ENCODE measurements at regions not wholly inside any gene's neighbourhood (a gene's known extent, or its start where the extent isn't known, plus 50 kb on each side); places are given as distances from the start of the nearest gene placed in this dataset.

DNA sequence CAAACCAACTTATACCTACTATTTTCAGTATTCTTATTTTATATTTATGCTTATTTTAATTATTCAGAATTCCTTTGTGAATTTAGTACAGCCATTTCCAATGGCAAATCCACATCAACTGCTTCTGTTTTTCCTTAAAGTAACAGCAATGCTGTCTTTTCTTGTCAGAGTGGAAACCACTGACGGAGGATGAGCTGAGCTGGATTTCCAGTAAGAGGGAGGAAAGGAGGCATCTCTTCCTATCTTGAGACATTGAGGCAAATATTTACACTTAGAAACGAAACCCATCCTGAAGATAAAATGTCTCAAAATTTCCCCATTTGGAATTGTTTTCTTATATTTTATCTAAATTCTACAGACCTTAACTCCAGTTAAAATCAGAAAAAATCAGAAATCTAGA, 66.1 kb upstream of the SLC44A3 start:
- TF ChIP-seq POLR2AphosphoS5 (IDR thresholded peaks at IDR 0.05; ENCODE audit: low read depth, low read length) (no peak), TCF7L2 (IDR thresholded peaks at IDR 0.05; ENCODE audit: low read depth, low read length) (no peak)
- TF ChIP-seq, protein P1, sequence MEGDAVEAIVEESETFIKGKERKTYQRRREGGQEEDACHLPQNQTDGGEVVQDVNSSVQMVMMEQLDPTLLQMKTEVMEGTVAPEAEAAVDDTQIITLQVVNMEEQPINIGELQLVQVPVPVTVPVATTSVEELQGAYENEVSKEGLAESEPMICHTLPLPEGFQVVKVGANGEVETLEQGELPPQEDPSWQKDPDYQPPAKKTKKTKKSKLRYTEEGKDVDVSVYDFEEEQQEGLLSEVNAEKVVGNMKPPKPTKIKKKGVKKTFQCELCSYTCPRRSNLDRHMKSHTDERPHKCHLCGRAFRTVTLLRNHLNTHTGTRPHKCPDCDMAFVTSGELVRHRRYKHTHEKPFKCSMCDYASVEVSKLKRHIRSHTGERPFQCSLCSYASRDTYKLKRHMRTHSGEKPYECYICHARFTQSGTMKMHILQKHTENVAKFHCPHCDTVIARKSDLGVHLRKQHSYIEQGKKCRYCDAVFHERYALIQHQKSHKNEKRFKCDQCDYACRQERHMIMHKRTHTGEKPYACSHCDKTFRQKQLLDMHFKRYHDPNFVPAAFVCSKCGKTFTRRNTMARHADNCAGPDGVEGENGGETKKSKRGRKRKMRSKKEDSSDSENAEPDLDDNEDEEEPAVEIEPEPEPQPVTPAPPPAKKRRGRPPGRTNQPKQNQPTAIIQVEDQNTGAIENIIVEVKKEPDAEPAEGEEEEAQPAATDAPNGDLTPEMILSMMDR (IDR thresholded peaks at IDR 0.05): no peak
- TF ChIP-seq, protein P2, sequence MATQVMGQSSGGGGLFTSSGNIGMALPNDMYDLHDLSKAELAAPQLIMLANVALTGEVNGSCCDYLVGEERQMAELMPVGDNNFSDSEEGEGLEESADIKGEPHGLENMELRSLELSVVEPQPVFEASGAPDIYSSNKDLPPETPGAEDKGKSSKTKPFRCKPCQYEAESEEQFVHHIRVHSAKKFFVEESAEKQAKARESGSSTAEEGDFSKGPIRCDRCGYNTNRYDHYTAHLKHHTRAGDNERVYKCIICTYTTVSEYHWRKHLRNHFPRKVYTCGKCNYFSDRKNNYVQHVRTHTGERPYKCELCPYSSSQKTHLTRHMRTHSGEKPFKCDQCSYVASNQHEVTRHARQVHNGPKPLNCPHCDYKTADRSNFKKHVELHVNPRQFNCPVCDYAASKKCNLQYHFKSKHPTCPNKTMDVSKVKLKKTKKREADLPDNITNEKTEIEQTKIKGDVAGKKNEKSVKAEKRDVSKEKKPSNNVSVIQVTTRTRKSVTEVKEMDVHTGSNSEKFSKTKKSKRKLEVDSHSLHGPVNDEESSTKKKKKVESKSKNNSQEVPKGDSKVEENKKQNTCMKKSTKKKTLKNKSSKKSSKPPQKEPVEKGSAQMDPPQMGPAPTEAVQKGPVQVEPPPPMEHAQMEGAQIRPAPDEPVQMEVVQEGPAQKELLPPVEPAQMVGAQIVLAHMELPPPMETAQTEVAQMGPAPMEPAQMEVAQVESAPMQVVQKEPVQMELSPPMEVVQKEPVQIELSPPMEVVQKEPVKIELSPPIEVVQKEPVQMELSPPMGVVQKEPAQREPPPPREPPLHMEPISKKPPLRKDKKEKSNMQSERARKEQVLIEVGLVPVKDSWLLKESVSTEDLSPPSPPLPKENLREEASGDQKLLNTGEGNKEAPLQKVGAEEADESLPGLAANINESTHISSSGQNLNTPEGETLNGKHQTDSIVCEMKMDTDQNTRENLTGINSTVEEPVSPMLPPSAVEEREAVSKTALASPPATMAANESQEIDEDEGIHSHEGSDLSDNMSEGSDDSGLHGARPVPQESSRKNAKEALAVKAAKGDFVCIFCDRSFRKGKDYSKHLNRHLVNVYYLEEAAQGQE (IDR thresholded peaks at IDR 0.05; ENCODE audit: insufficient read depth in 1 of 2, low read depth in 2 of 2, low read length in 1 of 2): no peak
